C1 segment of cervical spinal cord (tissue), 14 donors: ENCODE measurements at regions not wholly inside any gene's neighbourhood (a gene's known extent, or its start where the extent isn't known, plus 50 kb on each side); places are given as distances from the start of the nearest gene placed in this dataset.
"Not testable (repeated sequence)": the region's sequence is repeated elsewhere in the genome, so short reads cannot be mapped to it uniquely, and the experiment has no call there.

Experiments
- DNase-seq, 14 donors: peaks; one replicate each; lab custom pipeline; 2025; lab: John Stamatoyannopoulos, UW

DNA sequence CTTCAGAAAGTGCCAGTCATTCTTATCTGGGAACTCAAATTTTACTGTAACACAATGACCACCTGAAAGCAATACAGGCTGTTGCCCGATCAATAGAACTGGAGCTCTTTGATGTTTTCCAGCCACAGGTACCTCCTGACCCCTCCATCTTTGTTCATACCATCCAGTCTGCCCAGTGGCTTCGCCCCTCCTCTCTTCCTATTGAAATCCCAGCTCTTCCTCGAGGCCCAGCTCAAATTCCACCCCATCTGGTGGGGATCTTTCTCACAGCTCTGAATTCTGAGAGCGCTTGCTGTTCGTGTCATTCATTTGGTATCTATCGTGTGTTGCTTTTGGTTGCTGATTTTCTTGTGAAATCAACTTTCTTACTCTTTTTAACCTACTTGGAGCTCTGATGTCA lies 87.9 kb upstream of the CNKSR3 start:
- DNase-seq = no peak

DNA sequence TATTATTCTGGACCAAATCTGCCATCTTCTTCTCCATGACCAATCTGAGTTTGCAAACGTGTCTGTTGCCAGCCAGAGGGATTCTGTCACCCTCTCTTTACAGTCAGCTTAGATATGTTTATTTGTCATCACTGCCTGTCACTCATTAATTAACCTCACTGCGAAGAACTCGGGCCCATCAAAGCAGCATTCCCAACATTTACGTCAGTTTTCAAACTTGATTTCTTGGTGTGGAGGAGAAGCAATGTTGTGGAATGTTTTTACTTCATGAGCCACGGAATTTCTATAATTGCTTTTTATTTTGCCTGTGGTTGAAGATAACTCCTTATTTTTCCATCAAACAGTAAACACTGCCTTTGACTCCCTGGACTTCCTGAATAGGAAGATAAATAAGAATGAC lies 91.8 kb upstream of the CNKSR3 start:
- no peak for DNase-seq

DNA sequence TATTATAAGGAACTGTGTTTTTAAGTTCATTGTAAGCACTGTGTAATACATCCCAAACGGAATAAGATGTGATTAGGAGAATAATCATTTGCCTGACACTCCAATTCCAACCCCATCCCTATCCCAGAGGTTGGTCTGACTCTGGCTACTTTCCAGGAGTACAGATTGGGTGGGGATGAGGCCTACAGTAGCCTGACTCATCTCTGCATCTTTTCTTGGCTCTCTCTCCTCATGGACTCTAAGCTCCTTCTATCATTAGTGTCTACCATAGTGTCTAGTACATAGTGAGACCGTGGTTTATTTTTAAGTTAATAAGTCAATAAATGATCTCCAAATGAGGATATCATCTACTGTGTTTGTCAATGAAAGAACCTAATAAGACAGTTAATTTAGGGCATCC lies 92.2 kb upstream of the CNKSR3 start:
- no peak for DNase-seq

DNA sequence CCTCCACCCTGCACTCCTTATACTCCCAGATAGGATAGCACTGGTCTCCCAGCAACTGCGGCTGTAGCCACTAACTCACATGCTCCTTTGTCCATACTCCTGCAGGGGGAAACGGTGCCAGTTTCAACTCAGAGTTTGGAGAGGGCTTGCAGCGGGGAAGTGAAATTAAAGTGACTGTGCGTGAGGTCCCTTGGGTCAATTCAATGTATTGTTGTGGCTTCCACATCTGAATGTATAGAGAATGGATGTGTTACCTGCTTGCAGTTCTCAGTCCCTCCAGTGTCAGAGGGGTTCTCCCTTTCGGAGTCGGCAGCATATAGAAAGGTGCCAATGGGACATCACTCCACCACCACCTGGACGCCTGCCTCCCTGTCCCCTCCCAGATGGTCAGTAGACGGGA lies 93.6 kb upstream of the CNKSR3 start:
- peak in 1 of 14 donors; percentile 2 for DNase-seq

GRCh38 chr6:154605178-154605881 lies 94.8 kb upstream of the CNKSR3 start:
- DNase-seq = no peak

- DNase-seq = no peak
Measured at GRCh38 chr6:154605882-154606370, 95.4 kb upstream of the CNKSR3 start.

DNA sequence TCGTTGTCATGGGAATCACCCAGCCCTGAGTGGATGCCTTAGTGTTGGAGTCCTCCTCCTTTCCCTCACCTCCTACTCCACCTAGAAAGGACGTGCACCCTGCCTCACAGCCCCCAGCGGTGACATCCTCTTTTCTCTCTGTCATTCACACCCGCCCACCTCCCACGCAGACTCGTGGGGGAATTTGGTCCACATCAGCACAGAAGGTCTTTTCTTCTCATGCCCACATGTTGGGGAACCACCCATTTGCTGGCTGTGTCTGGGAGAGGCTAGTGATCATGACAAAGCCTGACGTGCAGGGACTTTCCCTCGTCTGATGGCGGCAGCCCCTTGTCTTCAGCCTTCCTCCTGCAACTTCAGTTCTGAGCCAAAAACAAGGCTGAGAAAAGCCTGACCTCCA lies 96.0 kb upstream of the CNKSR3 start:
- DNase-seq = no peak

- no peak for DNase-seq
Measured at GRCh38 chr6:154606860-154607259, 96.4 kb upstream of the CNKSR3 start.

DNA sequence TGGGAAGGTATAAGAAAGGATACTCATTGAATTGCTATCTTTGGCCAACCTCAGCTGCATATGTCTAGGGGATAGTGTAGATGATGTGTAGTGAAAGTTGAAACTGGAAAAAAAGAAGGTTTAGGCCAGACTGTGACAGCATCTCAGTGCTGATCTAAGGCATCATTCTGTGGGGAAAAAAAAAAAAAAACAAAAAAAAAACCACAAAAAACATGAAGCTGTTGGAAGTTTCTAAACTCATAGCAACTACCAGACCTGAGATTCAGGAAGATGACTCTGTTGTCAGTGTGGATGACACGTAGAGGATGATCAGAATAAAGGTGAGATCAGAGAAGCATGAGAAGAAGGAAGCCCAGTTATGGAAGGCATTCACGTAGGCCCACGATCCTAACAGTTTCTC lies 100.8 kb upstream of the CNKSR3 start:
- DNase-seq = no peak

- no peak for DNase-seq
Measured at GRCh38 chr6:154611847-154612246, 101.4 kb upstream of the CNKSR3 start.

GRCh38 chr6:154613137-154613676 lies 102.7 kb upstream of the CNKSR3 start:
- no peak for DNase-seq

DNA sequence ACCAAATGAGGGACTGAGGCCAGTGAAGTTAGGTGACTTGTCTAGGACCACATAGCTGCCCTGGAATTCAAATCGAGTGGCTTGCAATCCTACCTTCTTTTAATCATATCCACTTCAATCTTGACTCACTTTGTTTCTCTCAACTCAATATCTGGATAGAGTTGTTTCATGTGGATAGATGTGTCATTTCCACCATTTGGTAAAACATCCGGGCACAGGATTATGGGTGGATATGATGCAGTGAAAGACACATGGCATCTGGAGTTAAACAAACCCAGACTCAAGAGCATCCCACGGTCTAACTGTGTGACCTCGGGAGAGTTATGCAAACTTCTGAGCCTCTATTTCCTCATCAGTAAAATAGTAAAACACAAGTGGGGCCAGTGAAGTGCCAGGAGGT lies 103.6 kb upstream of the CNKSR3 start:
- no peak for DNase-seq

GRCh38 chr6:154614641-154615040 lies 104.2 kb upstream of the CNKSR3 start:
- DNase-seq = no peak

GRCh38 chr6:154615483-154616025 lies 105.1 kb upstream of the CNKSR3 start:
- DNase-seq = peak in 5 of 14 donors; percentile 1 to 21 (median 5)

GRCh38 chr6:154617175-154617574 lies 106.7 kb upstream of the CNKSR3 start:
- no peak for DNase-seq

DNA sequence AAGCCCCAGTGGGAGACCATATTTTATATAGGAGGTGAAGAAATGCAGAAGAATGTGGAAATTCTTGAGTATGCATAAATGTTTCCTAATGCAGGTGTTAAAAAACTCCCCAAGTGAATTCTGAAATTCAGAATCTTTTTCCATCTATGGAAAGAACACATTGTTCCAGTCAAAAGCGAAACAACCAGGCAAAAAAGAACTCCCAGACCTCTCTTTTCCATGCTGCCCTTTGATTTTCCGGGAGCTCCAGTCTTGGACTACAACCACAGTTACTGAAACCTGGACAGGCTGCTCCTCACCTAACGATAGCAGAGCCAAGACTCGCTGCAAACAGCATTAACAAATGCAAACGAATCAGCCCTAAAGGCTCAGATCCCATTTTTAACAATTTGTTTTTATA lies 108.7 kb upstream of the CNKSR3 start:
- DNase-seq = no peak

DNA sequence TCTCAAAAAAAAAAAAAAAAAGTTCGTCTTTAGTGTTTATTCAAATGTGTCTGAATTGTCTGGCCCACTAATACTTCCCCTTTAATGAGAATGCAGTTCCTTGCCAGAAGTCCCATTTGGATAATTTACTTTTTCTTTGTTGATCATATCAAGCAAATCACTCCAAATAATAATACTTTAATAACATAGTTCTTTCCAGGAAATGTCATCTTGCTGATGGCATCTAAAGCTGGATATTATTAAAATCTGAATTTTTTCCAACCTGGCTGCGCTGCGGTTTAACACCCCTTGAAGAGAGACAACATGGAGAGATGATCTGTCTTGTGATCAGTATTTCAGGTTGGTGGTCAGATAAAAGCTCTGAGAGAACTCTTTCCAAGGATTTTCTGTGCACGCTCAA lies 111.2 kb upstream of the CNKSR3 start:
- DNase-seq = no peak

DNA sequence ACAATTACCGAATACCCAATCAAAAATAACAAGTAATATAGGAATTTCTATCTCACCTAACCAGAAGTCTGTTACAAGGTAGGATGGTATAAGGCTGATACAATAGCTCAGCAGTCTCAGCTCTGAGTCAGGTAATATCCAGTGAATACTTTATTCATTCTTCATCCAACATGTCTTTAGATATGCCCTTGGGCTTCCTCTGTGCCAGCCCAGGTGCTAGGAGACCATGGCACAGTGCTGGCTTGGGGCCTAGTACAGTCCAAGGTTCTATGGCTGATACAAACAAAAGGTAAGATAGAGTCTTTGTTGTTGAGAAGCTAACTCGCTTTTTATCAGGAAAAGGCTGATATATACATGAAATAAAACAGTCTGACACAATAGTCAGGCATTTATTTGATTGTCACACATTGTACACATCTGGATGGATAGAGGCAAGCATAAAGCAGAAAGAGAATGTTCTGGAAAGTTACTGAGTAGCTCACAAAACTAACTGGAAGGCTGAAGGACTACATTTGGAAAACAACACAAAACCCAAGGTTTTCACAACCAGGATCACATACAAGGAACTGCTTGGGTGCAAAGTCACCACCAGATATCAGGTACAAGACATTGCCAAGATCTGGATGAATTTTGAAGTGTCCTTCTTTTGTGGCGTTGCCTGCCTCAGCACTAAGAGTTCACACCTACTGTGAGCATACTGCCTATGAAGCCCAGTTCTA lies 110.4 kb upstream of the SCAF8 start:
- no peak for DNase-seq

DNA sequence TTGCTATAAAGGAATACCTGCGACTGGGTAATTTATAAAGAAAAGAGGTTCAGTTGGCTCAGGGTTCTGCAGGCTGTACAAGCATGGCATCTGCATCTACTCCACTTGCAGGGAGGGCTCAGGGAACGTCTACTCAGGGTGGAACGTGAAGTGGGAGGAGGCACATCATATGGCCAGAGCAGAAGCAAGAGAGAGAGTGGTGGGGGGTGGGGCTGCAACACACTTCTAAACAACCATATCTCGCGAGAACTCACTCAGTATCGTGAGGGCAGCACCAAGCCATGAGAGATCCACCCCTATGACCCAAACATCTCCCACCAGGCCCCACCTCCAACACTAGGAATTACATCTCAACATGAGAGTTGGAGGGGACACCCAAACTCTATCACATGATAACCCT lies 109.8 kb upstream of the SCAF8 start:
- no peak for DNase-seq

GRCh38 chr6:154624038-154624599 lies 109.1 kb upstream of the SCAF8 start:
- DNase-seq = no peak

DNA sequence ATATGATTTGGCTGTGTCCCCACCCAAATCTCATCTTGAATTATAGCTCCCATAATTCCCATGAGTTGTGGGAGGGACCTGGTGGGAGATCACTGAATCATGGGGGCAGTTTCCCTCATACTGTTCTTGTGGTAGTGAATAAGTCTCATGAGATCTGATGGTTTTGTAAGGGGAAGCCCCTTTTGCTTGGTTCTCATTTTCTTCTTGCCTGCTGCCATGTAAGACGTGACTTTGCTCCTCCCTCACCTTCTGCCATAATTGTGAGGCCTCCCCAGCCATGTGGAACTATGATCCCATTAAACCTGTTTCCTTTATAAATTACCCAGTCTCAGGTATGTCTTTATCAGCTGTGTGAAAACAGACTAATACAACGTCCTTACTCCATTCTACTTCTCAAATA lies 108.5 kb upstream of the SCAF8 start:
- DNase-seq = not testable (repeated sequence)

DNA sequence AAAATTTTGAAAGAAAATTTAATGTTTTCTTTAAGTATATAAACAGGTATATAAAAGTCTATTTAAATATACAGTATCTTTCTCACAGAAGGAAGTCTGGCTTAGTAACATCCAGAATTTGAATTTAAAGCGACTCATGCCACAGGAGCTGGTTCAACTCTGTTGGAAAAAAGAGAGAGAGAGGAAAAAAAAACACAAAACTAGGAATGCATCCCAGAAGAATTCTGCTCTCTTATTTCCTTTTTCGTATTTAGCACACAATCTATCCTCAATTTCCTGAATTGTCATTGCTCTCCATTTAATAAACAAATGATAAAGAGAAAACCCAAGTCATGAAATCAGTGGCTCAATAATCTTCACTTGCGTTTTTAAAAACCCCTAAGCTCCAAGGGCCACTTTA lies 107.5 kb upstream of the SCAF8 start:
- no peak for DNase-seq
